Femur (tissue), 1 donor: ENCODE measurements at regions not wholly inside any gene's neighbourhood (a gene's known extent, or its start where the extent isn't known, plus 50 kb on each side); places are given as distances from the start of the nearest gene placed in this dataset.
"Not testable (repeated sequence)": the region's sequence is repeated elsewhere in the genome, so short reads cannot be mapped to it uniquely, and the experiment has no call there.

Experiments used
- DNase-seq: peaks from one replicate; pipeline ENCODE4 v3.0.0-alpha.2; 2017

DNA sequence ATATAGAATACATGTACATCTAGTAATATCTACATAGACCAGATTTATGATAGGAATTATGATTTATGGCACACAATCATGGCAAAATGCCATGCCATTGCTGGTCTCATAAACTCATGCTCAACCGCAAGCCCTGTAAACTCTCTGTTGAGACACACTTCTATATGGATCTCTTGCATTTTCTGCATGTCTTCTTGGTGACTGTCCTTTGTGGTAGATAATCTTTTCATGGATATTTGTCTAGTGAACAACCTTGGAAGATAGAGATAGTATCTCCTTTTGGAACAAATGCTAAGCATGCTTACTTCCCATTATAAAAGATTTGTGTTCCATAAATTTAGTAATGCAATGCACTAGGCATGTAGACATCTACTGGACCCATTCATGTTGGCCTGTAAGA is 328.0 kb downstream of the NAF1 start:
- DNase-seq, result no peak

DNA sequence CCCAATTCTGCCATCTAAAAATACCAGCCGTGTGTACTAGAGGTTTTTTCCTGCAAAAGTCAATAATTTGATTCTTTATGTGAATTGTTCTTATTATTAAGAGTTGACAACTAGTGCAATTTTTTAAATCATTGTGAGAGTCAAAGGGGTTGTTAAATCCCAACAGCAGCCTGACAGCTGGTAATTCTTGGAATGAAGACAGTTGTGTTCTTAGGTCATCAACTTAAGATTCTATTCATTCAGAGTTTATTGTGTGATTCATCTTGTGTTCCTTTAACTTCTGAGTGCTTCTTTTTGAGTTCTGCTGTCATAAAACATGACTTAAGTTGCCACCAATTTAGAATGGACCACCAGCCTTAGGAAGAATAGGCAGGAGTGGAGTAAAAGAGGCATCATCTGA is 329.0 kb downstream of the NAF1 start:
- DNase-seq, result no peak

DNA sequence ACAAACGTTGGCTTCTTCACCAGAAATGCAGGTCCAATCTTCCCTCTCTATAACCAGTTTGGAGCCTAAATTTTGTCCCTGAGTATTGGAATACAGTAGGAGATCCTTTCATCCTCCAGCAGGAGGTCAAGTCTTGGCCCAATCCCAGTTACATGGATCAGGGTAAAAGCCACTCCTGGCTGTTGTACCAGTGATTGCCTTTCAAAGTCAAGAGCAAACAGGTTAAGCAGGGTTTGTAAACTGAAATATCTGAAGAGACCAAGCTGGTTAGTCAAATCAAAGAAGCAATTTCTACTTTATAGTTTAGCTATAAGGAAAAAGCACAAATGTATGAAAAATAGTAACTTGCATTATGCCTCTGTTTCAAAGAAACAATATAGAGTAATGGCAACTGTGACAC is 329.4 kb downstream of the NAF1 start:
- no peak for DNase-seq

DNA sequence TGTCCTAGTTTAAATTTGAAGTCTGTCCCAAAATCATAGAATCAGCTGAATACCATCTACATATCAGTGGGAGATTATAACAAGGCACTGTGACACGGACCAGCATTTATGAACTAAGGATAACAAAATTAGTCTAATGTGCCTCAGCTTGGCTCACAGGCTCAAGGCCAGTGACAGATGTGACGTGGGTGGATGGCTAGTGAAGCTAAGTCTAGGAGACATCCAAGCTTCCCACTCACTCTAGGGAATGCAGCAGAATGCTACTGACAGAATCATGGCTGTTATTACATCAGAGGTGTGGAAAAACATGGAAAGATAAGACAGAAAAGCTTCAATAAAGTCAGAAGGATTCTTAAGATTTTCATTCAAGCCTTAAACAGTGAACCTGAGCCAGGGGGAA is 329.9 kb downstream of the NAF1 start:
- no peak for DNase-seq

DNA sequence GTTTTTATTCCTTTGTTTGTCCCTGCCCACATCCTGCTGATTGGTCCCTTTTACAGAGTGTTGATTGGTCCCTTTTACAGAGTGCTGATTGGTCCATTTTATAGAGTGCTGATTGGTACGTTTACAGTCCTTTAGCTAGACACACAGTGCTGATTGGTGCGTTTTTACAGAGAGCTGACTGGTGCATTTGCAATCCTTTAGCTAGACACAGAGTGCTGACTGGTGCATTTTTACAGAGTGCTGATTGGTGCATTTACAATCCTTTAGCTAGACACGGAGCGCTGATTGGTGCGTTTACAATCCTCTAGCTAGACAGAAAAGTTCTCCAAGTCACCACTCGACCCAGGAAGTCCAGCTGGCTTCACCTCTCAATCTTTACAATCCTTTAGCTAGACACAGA is 330.4 kb downstream of the NAF1 start:
- DNase-seq, result not testable (repeated sequence)

DNA sequence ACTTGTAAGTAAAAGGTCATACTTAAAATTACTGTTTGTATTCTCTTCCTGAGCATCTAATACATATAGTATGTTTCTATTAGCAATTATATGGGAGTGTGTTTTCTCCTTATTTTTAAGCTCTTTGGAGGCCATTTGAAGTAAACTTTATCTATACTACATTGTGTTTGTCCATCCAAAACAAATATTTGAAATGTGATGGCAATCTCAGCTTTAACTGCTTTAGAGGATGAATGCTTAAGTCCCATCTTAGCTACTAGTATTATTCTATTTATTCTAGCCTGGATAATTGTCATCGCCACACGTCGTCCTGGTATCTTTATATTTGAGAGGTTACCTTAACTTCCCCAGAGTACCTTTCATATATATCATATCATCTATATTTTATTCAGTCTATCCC is 335.8 kb downstream of the NAF1 start:
- DNase-seq, result no peak

DNA sequence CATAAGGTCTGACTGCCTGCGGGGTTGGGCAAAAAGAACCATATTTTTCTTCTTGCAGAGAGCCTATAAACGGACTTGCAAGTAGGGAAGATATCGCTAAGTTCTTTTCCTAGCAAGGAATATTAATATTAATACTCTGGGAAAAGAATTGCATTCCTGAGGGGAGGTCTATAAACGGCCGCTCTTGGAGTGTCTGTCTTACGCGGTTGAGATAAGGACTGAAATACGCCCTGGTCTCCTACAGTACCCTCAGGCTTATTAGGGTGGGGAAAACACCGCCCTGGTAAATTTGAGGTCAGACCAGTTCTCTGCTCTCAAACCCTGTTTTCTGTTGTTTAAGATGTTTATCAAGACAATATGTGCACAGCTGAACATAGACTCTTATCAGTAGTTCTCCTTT is 349.3 kb downstream of the NAF1 start:
- not testable (repeated sequence) for DNase-seq

DNA sequence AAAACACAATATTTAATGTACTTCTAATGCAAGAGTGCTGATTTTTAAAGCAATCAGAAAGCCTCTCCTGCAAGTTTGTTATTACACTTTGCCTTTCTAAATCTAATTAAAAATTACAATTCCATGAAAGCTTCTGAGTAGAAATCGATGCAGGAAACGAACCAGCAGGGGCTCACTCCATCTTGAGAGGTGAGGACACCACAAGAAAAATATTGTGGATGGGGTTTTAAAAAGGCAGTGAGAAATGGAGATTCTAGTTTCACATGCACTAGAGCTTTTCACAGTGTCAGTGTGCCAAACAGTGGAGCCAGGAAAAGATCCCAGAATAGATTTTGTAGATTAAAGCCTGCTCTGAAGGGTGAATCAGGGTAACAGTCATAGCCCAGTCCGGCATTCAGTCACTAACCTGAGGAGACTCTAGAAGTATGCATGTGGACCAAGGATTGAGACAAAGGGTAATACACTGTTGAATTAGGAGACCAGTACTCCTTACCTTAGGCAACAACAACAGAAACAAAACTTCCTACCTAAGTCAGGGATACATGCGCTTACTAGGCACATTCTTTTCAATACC is 362.3 kb downstream of the NAF1 start:
- no peak for DNase-seq

DNA sequence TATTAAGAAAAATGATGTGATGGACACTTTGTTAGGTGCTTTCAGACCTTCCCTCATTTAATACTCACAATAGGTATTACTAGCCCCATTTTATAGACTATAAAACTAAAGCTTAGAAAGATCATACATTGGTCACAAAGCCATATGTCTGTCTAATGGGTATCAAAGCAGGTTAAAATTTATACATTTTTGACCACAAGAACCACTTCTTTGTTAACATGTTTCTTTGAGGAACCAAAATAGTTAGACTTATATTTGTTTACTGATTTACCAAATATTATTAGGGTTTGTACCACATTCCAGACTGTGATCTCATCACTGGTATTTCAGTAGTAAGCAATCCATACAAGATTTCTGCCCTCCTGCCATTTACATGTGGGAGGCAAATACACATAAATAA is 363.3 kb downstream of the NAF1 start:
- no peak for DNase-seq

DNA sequence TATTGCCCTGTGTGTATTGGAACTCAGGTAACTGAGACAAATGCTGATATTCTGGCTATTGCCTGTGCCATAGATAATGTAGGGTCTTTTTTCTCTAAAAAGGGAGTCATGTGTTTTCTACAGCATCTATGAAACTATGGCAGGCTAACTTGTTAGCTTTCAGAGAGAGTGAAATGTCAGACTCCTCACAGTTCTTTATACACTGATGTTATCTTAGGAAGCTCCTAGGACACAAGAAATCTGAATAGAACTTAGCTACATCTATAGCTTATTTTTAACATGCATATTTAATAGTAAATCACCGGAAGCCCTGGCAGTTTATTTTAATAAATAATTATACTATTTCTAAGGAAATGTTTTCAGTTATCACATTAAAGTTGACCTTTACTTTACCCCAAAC is 369.6 kb downstream of the NAF1 start:
- DNase-seq, result no peak

DNA sequence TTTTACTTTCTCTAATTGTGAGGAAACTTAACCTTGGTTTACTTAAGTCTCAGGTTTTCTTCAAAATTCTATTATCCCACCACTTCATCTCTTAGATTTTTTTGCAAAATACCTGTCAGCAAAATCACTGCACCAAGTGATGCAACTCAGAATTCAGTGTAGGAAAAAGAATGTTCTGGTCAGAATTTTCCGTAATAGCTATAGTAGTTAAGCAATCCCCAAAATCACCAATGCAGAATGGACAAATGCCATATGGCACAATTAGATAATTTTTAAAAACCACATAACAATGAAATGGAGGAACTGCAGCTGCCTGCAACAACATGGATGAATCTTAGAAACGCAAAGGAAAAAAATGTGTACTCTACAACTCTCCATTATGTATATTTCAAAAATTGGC is 373.1 kb downstream of the NAF1 start:
- DNase-seq, result no peak

DNA sequence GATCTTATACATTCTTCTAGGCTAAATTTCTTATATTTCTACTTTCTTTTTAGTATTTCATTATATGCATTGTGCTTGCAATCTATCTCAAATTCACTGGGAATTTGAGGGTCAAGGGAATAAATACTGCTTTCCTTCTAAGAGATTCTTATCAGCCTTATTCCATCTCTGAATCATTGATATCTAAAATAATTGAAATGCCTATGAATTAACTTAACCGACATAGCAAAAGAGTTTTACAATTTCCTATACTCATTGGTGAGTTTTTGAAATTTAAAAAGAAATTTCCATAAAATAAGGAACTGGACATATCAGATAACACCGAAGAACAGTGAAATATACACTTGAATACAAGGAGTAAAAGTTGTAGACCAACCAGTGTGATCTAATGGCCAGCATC is 373.7 kb downstream of the NAF1 start:
- DNase-seq, result no peak

DNA sequence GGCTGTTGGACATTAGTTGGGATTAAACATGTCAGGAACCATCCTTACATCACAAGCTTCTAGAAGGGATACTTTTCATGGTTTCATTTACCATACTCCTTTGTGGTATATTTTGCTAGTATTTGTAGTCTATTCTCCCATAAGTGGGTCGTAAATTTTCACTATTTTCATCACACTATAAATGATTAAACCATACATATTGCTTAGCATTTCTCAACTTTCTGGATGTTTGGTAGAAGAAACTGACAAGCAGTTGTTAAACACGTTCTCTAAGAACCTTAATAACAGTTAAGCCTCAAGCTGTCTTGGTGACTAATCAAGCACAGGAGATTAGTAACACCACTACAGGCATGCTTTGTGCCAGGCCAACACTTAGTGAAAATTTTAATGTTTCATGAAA is 375.5 kb downstream of the NAF1 start:
- DNase-seq, result no peak

DNA sequence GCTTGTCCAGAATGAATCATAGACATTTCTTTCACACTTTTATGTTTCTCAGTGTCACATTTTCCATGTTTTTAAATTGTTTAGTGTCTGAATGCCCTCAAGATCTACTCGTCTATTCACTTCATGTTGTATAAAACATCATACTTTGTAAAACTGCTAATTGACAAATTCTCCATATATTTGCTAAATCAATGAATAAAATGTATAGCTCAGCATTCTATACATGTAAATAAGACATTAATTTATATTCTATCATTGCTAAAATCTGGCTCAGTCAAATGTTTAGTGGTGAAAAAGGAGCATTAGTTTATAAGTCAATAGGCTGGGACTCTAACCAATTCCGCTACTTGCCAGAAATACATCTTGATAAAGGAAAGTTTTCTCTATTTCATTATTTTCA is 379.6 kb downstream of the NAF1 start:
- DNase-seq, result no peak

DNA sequence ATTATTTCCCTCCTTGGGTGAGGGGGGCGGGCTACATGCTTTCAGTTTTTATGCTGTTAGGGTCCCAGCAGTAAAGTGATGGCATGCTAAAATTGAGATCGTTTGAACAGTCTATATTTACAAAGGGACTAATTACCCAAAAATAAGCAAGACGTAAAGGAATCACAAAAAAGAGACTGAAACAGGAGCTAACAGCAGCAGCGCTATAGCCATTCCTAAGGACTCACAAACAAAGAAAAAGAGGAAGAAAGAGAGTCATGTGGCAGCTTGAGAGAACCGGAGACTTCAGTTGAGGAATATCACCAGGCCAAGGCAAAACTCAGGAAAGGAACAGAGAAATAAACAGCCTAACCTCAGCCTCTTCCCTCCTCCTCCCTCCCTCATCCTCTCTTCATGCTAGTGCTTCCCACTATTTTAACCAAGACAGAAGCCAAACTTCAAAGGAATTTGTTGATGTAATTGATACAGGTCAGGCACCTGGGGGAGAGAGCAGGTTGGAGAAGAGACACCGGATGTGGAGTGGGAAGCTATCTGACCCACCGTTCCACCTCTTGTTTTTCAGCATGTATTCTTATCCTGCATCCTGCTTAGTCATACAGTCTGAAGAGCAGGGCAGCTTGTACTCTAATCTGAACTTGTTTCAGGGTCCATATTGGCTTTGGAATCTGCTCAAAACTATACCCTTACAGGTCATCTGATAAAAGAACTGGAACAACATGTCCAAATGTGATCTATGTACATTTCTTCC is 383.7 kb downstream of the NAF1 start:
- DNase-seq, result no peak

DNA sequence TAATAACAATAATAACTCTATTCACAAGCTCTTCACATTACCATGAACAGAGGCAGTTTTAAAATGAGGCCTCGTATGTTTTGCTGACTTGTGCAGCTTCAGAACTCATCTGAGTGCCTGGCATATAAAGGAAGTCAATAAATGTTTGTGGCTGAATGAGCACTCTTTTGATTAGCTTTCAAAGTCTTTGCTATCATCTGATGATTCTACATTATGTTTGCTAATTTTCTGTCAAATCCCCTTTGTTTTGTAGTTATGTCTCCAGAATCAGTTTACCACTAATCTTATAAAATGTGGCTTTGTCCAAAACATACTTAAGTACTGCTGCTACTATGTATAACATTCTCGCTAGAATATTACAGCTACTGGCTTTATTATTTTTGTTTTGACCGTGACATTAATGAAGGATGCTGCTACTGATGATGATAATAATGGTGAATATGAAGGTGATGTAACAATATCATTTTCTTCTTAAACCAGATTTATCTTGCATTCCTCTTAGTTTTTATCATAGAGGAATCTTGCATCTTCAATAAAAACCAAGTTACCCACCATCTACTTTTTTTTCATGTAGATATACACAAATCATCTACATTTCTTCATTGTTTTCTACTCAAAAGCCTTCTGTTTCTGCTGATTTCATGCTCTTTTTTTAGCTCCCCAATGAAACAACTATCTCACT is 384.5 kb downstream of the NAF1 start:
- no peak for DNase-seq

DNA sequence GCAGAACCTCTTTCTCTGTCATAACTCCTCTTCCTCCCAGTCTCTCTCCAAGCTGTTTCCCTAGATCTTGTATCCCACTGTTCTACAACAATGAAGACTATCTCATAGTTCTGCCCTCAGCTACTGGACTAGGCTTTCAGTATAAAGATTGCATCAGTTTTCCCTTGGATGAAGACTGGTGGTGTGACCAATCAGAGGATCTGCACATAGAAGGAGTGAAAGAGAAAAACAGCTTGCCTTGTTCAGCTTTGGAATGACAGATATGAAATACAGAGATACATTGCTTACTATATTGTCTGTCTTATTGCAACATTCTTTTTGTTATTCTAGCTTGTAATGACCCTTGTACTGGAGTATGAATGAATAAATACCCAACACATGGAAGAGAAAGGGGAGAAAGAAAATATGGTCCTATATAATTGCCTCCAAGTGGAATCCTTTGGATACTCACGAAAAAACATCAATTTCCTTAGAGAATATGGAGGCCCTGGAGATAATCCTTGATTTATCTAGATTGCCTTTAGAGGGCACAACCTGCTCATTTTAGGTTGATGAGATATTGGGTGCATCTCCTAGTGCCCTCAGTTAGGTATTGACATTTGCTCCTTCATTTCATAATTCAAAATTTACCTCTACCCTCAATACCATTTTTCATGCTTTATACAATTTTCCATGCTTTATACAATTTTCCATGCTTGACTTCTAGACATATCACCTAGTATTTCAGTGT is 395.8 kb downstream of the NAF1 start:
- DNase-seq, result no peak

DNA sequence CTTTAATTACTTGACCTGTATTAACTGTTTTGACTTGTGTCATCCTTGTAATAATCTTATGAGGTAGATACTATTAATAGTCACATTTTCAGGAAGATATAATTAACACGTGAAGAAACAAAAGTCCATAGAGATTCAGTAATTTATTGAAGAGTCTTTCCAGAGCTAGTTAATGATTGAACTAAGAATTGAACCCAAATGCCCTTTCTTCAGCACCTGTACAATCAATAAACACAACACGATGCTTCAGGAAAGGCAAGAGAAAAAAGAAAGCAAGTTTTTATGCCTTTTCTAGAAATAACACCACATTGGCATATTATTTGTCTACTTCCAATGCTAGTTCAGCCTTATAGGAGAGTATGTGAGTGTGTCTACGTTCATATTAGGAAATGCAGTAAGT is 399.6 kb downstream of the NAF1 start:
- no peak for DNase-seq

DNA sequence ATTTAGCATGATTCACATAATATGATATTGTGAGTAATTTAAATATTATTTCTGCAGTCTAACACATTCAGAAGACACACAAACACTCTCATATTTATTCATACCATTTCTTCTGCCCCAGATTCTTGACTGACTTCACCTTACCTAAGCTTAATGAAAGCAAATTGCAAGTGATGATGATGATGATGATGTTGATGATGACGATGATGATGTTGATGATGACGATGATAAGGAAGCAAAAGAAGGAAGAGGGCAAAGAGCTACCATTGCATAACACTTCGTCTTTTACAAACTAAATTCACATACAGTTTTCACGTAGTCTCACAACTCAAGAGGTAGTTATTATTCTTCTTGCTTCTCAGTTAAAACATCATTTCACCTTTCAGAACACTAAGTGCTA is 404.7 kb downstream of the NAF1 start:
- DNase-seq, result no peak

DNA sequence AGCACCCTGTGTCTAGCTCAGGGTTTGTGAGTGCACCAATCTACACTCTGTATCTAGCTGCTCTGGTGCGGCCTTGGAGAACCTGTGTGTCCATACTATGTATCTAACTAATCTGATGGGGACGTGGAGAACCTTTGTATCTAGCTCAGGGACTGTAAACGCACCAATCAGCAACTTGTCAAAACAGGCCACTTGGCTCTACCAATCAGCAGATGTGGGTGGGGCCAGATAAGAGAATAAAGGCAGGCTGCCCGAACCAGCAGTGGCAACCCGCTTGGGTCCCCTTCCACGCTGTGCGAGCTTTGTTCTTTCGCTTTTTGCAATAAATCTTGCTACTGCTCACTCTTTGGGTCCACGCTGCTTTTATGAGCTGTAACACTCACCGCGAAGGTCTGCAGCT is 426.5 kb downstream of the NAF1 start:
- DNase-seq, result not testable (repeated sequence)

DNA sequence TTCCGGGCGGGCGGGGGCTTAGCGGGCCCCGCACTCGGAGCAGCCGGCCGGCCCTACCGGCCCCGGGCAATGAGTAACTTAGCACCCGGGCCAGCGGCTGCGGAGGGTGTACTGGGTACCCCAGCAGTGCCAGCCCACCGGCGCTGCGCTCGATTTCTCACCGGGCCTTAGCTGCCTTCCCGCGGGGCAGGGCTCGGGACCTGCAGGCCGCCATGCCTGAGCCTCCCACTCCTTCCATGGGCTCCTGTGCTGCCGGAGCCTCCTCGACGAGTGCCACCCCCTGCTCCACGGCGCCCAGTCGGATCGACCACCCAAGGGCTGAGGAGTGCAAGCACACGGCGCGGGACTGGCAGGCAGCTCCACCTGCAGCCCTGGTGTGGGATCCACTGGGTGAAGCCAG is 427.1 kb downstream of the NAF1 start:
- DNase-seq, result not testable (repeated sequence)

DNA sequence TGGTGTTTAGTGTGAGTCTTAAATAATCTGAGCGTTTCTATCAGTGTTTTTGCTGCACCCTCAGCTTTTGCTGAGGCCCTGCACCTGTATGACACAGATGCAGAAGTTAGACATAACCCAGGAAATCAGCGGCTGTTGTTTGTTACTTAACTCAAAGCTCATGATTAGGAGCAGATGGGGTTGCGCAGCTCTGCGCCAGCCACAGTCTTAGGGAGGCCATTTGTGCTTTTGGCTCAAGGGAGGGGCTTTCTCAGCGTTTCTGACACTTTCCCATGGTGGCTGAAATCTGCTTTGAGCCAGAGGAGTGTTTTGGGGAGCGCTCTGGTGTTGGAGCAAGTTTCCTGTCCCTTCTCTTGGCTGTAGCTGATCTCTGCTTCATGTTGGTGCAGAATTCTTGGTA is 433.8 kb downstream of the NAF1 start:
- DNase-seq, result peak; percentile 19

DNA sequence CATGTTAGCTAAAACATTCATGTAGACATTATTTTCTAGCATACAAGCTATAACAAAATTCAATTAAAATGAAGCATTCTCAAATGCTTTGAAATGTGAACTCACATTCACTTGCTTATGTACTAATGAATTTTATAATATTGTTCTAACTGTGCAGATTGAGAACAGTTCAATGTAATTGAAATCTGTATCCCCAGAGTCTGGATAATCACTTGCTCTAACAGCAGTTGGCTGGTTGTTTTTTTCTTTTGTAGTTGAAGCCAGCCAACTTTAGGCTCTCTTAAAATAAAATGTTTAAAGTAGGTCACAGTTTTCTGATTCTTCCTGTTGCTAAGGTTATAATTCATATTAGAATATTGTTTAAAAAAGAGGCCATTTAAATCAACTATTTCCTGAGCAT is 438.9 kb downstream of the NAF1 start:
- DNase-seq, result no peak

DNA sequence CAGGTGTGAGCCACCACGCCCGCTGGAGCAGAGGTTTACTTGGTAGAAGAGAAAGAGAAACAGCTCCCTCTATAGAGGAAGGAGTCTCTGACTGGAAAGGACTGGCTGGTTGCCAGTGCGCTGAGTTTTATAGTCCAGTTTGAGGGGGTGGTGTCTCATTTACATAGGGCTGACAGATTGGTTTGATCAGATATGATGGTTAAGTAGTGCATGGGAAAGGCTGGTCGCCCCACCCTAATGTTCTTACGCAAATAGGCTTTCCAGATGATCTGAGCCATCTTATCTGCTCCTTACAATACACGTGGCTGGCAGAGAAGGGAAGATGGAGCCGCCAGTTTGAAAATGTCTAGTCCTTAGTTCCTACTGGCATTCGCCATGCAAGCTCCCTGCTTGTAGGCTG is 439.5 kb downstream of the NAF1 start:
- no peak for DNase-seq
